OCI-LY7 (cell line): ENCODE measurements at regions not wholly inside any gene's neighbourhood (a gene's known extent, or its start where the extent isn't known, plus 50 kb on each side); places are given as distances from the start of the nearest gene placed in this dataset.

Source experiments
- EZH2phosphoT487 ChIP-seq: fragments of 200-600 bp; sonication (generic); IDR thresholded peaks from 2 replicates; pipeline ENCODE4 v1.6.1; 2018; ENCODE audit warnings: low read depth, borderline replicate concordance, mild to moderate bottlenecking, mixed run types, antibody characterized with exemption, low read length, moderate library complexity, mixed read lengths
- TF ChIP-seq, protein P1 (sequence below): fragments of 200-600 bp; sonication (generic); conservative IDR thresholded peaks from 2 replicates; pipeline ENCODE4 v1.5.1; 2014; ENCODE audit warnings: mild to moderate bottlenecking, antibody characterized with exemption, low read length, moderate library complexity, mixed read lengths

DNA sequence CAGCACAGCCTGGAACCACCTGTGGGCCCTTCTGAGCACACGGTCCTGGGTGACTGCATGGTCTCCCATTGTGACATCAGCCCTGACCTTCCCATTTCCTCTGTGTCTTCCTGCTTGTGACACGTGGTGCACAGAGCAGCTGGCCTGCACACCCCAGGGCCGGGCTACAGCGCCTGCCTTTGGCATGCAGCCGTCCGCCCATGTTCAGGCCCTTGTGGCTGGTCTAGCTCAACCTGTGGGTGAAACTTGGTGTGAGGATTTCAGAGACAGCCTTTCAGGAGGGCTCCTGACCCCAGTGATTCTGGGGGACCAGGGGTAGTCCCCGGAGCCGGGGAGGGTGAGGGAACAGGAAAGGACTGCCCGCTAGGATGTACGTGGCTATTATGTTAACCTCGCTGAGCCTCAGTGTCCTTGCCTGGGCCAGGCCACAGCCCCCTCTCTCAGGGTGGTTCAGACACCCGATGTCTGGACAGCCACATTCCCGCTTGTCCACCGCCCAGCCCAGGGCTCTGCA is 284.8 kb upstream of the HS6ST1 start:
- TF ChIP-seq, protein P1, sequence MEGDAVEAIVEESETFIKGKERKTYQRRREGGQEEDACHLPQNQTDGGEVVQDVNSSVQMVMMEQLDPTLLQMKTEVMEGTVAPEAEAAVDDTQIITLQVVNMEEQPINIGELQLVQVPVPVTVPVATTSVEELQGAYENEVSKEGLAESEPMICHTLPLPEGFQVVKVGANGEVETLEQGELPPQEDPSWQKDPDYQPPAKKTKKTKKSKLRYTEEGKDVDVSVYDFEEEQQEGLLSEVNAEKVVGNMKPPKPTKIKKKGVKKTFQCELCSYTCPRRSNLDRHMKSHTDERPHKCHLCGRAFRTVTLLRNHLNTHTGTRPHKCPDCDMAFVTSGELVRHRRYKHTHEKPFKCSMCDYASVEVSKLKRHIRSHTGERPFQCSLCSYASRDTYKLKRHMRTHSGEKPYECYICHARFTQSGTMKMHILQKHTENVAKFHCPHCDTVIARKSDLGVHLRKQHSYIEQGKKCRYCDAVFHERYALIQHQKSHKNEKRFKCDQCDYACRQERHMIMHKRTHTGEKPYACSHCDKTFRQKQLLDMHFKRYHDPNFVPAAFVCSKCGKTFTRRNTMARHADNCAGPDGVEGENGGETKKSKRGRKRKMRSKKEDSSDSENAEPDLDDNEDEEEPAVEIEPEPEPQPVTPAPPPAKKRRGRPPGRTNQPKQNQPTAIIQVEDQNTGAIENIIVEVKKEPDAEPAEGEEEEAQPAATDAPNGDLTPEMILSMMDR = no peak
- no peak for TF ChIP-seq EZH2phosphoT487
